GM12874 (cell line): ENCODE measurements at regions not wholly inside any gene's neighbourhood (a gene's known extent, or its start where the extent isn't known, plus 50 kb on each side); places are given as distances from the start of the nearest gene placed in this dataset.

Source experiments
- TF ChIP-seq, protein P1 (sequence below): IDR thresholded peaks from 2 replicates; pipeline ENCODE4 v1.5.1; 2011; ENCODE audit warnings: low read depth, mild to moderate bottlenecking, control low read depth, low read length, moderate library complexity; ENCODE audit not compliant: insufficient read depth

DNA sequence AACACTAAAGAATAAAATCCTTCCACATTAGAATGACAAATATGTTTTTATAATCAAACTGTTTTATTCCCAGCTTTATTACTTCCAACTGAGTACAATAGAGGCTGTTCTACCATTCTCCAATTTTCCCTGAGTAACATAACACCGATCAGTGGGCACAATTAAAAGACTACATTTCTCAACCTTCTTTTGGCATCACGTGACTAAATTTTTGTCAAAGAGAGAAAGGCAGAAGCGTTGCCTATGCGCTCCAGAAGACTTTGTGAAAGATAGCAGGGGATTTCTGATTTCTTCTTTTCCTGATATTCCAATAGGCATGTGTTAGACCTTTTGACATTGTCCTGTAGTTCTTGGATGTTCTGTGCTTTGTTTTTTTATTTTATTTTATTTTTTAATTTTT is 1705.6 kb upstream of the PCDH7 start:
- TF ChIP-seq, protein P1, sequence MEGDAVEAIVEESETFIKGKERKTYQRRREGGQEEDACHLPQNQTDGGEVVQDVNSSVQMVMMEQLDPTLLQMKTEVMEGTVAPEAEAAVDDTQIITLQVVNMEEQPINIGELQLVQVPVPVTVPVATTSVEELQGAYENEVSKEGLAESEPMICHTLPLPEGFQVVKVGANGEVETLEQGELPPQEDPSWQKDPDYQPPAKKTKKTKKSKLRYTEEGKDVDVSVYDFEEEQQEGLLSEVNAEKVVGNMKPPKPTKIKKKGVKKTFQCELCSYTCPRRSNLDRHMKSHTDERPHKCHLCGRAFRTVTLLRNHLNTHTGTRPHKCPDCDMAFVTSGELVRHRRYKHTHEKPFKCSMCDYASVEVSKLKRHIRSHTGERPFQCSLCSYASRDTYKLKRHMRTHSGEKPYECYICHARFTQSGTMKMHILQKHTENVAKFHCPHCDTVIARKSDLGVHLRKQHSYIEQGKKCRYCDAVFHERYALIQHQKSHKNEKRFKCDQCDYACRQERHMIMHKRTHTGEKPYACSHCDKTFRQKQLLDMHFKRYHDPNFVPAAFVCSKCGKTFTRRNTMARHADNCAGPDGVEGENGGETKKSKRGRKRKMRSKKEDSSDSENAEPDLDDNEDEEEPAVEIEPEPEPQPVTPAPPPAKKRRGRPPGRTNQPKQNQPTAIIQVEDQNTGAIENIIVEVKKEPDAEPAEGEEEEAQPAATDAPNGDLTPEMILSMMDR = no peak

DNA sequence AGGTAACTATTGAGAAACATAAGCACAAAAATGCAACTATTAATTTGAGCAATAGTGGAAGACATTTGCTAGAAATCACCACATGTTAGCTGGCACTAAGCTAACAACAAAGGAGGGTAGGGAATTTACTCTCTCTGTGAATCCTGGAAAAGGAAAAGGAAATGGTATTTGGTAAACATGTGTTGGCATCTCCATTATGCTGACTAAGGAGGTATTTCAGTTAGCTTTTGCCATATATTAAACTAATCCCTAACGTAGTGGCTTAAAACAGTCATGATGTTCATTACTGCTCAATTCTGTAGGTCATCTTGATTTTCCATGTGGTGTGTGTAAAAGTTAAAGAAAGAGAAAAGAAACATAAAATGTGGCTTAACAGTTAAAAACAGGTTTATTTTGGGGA is 1686.5 kb upstream of the PCDH7 start:
- TF ChIP-seq, protein P1 = no peak

DNA sequence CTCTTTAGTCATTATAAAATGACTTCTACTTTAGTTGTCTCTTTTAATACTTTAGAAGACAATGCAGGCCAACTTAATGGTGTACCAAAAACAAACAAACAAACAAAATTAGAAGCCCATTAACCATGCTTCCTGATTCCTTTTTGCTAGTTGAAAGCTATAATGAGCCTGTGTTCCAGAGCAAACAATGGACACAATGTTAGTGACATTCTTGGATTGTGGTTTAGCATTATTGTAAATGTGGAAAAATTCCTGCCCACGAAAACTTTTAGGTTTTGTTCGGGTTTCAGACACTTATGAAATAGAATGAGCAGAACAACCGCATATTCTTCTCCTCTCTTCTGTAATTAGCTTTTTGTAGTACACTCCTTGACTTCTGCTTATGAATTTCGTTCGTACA is 1682.7 kb upstream of the PCDH7 start:
- TF ChIP-seq, protein P1 = no peak

DNA sequence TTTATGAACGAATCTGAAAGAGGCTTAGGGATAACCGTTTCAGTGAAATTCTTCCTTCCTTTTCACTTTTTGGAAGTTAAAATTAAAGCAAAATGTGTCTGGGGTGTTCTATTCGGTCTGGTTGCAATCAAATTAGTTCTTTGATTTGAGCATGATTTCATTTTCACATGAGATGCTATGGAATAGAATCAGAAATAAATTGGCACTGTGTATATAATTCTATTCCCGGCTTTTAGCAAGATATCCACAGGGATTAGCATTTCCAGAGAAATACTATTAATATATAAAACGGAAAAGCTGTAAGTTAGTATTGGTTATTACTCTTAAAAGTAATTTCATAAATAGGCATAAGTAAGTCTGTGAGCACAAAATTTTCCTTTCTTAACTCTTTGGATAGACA is 1676.8 kb upstream of the PCDH7 start:
- TF ChIP-seq, protein P1 = no peak

DNA sequence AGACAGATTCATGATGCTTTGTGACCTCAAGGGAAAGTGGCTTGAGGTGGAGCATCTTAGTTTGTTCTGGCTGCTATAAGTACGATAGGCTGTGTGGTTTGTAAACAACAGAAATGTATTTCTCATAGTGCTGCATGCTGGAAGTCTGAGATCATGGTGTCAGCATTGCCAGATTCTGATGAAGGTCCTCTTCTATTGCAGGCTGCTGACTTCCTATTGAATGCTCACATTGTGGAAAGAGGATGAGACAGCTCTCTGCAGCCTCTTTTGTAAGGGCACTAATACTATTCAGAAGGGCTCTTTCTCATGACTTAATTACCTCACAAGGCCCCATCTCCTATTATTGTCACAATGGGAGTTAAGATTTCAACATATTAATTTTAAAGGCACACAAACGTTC is 1674.0 kb upstream of the PCDH7 start:
- TF ChIP-seq, protein P1 = no peak

DNA sequence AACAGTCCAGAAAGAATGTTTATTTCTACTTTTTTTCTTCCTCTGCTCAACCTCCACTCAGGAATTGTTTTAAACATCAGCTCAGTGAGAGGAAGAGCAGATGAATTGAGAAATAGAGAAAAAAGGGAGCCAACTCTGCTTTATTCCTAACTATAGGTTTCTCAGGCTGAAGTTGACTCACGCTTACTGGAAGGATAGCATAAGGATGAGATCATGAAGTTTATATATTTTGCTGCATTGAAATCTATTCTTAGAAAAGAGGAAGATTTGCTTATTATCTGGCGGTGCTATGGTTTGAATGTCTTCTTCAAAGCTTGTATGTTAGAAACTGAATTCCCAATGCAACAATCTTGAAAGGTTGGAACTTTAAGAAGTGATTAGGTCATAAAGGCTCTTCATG is 1673.4 kb upstream of the PCDH7 start:
- TF ChIP-seq, protein P1 = no peak

DNA sequence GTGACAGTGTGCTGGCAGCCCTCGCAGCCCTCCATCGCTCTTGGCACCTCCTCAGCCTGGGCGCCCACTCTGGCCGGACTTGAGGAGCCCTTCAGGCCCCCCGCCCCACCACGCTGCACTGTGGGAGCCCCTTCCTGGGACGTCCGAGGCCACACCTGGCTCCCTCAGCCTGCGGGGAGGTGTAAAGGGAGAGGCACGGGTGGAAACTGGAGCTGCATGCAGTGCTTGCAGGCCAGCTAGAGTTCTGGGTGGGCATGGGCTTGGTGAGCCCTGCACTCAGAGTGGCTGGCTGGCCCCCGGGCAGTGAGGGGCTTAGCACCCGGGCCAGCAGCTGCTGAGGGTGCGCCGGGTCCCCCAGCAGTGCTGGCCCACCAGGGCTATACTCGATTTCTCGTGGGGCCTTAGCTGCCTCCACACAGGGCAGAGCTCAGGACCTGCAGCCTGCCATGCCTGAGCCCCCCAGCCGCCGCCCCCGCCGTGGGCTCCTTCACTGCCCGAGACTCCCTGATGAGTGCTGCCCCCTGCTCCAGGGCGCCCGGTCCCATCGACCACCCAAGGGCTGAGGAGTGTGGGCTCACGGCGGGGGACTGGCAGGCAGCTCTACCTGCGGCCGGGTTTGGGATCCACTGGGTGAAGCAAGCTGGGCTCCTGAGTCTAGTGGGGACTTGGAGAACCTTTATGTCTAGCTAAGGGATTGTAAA is 1672.7 kb upstream of the PCDH7 start:
- TF ChIP-seq, protein P1 = no peak
